SK-MEL-5 (cell line): ENCODE measurements at regions not wholly inside any gene's neighbourhood (a gene's known extent, or its start where the extent isn't known, plus 50 kb on each side); places are given as distances from the start of the nearest gene placed in this dataset.
A peak's percentile ranks its signal among the peaks of the same experiment; 100 is the strongest.

Experiments used
- DNase-seq: peaks from one replicate; pipeline ENCODE4 v3.0.0-alpha.2; 2016; ENCODE audit warnings: low read depth, low spot score
- in situ Hi-C: cut with HindIII; loops from 2 replicates; pipeline ENCODE4 v1.10.0; 2016; ENCODE audit warnings: low sequenced_read_pairs, high pct_unique_total_duplicates, low pct_unique_long_range_greater_than_20kb

DNA sequence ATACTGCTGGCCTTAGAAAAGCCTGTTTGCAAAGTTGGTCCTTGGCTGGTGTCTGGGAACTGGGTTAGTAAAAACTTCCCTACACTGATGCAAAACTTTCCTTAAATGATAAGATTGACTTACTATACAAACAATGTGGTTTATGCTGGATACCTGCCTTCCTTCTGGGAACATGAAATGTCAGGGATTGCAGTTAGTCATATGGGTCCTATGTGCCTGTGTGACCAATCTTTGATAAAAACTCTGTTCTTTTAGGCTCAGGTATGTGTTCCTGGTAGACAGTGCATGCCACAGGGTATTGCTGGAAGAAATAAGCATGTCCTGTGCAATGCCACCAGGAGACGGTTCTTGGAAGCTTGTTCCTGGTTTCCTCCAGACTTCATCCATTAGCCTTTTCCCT is 173.3 kb downstream of the RMI1 start:
- in situ Hi-C loops, result no loop called here
- DNase-seq, result no peak

DNA sequence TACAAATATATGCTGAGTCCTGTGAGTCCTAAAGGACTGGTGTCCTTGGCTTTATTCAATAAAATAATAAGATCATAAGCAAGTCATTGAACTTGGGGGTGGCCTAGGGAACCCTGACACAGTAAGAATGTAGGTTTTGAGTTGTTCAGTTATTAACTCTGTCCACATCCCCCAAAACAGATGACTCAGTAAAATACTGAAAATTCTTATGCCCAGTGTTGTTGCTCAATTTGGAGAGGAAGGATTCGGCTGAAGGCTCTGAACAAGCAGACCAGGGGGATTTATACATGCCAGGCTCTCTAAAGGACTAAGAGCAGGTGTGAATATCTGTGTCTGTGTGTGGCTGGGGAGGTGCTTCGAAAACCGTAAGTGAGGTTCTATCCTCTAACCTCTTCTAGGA is 173.7 kb downstream of the RMI1 start:
- in situ Hi-C loops, result no loop called here
- DNase-seq, result no peak

DNA sequence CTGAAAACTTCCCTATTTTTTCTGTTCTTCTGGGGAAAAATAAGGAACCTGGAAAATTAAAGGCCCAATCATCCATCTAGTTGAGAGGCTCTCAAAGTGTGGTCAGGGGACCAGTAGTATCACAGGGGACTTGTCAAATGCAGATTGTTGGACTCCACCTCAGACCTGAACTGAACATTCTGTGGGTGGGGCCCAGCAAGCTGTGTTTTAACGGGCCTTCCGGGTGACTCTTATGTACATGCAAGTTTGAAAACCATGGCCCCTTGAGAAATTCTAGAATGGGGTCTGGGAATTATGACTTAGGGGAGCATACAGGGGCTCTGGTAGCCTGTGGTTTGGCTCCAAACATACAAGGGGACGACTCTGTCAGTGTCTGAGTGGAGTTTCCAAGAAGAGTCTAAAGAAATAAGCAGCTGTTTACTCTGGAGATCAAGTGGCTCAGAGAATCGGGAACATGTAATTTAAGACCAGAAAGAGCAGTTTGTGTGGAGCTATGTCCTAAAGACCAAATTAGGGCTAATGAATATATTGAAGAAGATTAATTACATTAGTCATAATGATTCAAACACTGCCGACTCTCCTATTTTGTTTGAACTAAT is 177.4 kb downstream of the SLC28A3 start:
- no peak for DNase-seq
- in situ Hi-C loops, result no loop called here

DNA sequence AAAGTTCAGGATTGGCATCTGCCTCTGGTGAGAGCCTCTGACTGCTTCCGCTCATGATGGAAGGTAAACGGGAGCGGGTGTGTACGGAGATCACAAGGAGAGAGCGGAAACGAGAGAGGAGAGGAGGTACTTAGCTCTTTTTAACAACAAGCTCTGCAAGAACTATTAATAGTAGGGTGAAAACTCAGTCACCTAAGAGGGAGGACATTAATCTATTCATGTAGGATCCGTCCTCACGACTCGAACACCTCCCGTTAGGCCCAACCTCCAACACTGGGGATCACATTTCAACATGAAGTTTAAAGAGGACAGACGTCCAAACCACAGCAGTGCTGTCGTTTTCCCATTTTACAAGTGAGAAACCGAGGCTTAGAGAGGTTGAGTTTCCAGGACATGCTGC is 173.7 kb downstream of the SLC28A3 start:
- DNase-seq, result no peak
- in situ Hi-C loops, result no loop called here

DNA sequence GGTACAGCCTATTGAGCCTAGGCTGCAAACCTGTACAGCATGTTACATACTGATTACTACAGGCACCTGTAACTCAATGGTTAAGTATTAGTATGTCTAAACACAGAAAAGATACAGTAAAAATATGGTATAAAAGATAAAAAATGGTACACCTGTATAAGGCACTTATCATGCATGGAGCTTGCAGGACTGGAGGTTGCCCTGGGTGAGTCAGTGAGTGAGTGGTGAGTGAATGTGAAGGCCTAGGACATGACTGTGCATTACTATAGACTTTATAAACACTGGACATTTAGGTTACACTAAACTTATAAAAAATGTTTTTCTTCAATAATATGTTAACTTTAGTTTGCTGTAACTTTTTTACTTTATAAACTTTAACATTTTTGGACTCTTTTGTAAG is 171.3 kb downstream of the SLC28A3 start:
- in situ Hi-C loops, result no loop called here
- DNase-seq, result no peak

DNA sequence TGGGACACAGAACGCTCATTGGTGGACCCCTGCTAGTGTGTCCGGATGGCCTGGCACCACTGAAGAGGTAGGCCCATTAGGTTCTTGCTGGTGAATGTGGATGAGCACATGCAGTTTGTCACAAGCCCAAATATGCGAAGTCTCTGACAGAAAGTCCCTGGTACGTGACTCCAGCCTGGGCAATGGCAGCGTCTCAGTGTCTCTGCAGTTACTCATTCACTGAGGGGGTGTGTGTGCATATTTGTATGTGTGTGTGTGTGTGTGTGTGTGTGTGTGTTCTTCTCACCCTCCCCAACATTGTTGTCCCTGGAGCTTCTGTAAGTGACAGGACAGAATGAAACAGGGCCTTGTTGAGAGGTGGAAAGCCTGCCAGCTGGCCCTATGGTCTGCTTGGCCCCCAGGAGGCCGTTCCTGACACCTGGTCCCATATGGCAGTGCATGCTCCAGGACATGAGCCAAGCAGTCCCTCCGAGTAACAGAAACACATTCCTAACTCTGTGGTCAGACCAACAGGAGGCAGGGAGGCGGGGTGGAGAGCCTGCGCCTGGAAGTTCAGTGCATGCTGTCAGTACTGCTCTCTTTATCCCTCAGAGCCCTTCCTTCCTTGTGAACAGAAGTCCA is 169.9 kb downstream of the SLC28A3 start:
- in situ Hi-C loops, result no loop called here
- DNase-seq, result peak; percentile 8

DNA sequence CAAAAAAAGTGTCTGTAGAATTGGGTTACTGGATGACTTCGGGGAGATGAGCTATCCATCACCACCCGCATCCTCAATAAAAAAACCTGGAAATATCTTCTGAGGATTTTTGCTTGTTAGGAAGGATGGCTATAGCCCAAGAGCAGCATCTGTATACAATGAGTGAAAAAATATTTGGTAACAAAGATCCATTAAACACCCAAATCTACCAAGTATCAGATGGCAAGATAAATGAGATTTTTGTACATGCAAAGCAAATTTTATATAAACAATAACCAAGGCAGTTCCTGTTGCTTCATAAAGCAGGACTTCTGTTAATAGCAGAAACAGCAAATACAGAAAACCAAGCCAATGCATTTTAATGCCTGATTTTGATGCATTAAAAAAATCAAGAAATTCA is 166.6 kb downstream of the SLC28A3 start:
- DNase-seq, result no peak
- in situ Hi-C loops, result no loop called here

DNA sequence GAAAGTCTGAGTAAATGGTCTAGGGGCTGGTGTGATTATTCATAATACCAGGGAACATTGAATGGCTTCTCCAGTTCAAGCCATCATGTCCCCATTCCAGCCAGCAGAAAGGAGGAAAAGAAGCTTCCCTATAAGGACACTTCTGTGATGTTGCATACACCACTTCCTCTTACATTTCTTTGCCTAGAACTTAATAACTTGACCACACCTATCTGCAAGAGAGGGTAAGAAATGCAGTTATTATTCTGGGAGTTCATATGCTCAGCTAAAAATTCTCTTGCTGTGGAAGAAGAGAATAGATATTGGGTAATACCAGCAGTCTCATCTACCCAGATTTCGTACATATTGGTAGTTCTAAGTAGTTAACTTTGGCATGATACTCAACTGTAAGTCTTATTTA is 166.1 kb downstream of the SLC28A3 start:
- in situ Hi-C loops, result no loop called here
- DNase-seq, result no peak

DNA sequence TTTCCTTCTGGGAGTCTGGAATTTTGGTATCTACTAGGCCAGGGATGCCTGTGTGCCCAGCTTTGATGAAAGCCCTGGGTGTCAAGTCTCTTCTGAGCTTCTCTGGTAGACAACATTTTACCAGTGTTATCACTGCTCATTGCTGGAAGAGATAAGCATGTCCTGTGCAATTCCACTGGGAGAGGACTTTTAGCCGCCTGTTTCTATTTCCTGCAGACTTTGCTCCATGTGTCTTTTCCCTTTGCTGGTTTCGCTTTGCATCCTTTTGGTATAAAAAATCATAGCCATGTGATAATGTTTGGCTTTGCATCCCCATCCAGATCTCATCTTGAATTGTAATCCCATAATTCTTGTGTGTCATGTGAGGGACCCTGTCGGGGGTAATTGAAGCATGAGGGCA is 163.2 kb downstream of the SLC28A3 start:
- in situ Hi-C loops, result no loop called here

DNA sequence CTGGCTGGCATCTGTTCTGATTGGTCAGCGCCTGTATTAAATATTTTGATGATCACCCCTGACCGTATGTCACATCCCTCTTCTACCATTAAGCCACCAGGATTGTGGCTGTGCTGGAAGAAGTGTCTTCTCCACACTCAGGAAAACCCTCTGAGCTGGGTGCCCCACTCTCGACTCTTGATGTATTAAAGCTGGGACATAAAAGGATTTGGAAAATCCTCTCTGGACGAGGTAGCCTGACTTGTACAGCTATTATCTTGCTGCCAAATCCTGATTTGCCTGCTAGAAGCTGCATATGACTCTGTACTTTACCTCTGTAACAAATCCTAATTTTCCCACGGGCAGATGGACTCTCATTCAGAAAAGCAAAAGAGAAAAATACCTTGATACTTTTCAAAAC is 161.0 kb downstream of the SLC28A3 start:
- DNase-seq, result no peak
- in situ Hi-C loops, result no loop called here

More for the DNA sequence above, 163.2 kb downstream of the SLC28A3 start:
- no peak for DNase-seq

DNA sequence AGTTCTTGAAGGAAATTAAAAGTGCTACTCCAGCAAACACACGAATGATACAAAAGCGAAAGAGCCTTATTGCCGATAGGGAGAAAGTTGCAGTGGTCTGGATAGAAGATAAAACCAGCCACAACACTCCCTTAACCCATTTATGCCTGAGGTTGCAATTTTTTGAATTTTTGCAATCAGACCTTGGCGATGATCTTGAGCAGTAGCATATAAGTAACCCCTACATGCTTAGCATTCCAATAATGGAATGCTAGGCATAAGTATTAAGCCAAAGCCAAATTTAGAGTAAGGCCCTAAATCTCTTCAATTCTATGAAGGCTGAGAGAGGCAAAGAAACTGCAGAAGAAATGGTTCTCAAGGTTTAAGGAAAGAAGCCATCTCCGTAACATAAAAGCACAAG is 153.5 kb downstream of the SLC28A3 start:
- in situ Hi-C loops, result no loop called here
- no peak for DNase-seq

DNA sequence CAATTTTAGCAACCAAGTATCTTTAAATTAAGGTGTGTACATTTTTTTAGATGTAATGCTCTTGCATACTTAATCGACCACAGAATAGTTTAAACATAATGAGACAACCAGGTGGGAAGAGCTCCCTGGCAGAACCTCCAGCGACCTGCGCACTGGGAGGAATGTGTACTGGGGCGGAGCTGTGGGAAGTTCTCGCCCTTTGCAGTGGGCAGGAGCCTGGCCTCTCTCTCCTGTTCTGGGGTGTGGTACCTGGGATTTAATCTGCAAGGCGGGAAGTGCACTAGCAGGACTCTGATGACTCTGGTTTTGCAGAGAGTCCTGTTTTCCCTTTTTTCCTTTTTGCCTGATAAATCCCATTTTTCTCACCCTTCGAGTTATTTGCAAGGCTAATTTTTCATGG is 150.7 kb downstream of the SLC28A3 start:
- no peak for DNase-seq
- in situ Hi-C loops, result no loop called here

DNA sequence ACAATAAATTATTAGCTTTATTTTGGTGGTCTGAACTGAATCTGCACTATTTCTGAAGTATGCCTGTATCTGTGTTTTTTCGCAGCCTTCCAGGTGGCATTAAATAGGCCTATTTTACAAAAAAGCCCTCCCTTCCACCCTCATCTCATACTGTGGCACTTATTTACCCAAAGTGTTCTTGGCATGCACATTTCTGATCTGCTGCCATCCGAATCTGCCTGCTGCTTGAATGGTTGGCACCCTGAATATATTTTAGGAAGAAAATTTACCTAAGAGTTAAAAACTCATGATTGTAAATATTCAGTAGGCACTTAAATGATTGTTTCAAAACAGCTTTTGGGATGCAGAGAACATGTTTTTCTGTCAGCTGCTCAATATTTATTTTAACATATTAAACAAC is 150.1 kb downstream of the SLC28A3 start:
- no peak for DNase-seq
- in situ Hi-C loops, result no loop called here

DNA sequence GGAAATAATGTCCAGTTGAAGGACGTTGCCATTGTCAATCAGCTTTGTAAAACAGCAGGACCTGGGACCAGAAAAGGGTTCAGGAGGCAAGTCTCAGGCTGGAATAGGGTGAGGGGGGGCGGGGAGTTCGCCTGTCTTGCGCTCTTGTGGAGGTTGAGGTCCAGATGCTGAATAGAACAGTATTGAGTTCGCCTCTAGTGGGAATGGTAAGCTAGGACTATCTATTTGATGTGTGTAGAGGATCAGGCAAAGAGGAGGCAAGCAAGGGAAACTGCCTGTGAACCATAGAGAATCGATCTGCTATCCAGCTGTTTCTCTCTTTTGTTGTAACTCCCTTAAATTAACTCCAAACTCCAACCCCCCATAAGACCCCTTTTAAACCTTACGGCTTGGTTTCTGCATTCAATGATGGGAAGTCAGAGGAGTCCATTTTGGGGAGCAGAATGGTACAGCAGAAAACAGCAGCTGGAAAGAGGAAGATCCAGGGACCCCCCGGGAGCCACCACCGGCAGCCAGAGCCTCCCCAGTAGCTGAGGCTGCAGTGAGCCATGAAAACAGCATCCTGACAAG is 133.7 kb downstream of the SLC28A3 start:
- in situ Hi-C loops, result no loop called here

DNA sequence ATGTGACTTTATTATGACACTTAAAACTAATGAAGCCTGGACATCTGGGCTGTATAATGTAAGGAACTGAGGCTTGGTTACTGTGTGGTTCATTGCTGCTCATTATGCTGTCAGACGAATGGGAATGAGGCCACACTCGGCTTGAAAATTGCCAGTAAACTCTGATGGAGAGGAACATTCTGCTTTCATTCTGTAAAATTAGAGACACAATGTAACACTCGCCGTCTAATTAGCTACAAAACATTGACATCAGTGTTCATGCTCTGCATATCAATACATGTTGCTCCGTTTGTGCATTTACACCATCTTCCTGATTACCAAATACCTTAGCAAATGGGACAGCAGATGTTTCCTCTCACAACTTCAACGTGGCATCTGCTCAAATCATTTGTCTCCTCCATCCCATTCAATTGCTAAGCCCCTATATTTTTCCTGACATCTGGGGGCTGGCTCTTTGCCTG is 133.0 kb downstream of the SLC28A3 start:
- no peak for DNase-seq
- in situ Hi-C loops, result no loop called here

More for the DNA sequence above, 133.7 kb downstream of the SLC28A3 start:
- no peak for DNase-seq

DNA sequence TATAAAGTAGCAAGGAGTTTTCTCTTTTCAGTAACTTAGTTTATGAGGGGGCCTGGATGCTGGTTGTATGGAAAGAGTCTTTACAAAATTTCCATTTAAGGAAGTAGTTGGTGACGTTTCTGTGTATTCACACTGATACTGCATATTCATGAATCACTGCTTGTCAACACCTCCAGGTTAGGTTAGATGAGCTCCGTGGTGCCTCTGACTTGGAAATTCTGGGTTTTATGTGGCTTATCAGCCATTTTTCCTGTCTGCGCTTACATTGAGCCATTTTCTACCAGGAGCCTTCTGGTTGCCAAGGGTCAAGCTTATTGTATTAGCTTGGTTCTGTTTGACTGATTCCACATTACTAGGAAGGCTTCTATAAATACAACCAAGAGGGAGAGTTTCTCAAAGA is 128.3 kb downstream of the SLC28A3 start:
- in situ Hi-C loops, result no loop called here

DNA sequence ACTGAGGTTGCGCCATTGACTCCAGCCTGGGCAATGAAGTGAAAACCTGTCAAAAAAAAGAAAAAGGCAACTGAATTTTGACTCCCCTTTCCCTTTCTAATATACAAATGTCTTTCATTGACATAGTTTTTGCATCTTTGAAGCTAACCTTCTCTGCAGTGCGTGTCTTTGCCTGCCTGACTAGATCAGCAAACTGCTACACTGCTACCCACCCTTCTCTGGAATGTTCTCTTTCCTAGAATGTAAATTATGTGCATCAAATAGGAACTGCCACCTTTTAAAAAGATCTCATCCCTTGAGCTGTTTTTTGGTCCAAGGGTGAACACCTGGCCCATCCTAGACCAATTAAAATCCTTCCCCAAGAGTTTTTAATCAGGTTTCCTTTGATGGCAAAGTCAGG is 127.6 kb downstream of the SLC28A3 start:
- DNase-seq, result no peak
- in situ Hi-C loops, result no loop called here

More for the DNA sequence above, 128.3 kb downstream of the SLC28A3 start:
- DNase-seq, result no peak

DNA sequence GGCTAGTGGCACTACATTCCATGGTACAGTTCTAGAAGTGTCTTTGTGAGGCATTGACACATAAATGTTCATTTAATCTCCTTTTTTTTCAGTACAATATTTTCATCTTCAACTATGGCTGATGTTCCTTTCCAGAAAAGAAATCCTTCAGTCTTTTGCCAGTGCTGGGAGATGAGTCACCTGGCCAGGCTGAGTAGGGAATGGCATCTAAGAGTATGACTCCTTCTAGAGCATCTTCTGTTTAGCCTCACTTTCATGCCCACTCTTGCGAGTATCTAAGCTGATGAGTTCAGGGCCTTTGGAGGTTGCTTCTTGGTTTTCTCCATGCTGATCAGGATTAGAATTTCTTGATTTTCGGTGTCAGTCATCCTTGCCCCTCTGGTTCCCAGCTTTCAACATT is 124.4 kb downstream of the SLC28A3 start:
- in situ Hi-C loops, result no loop called here
- no peak for DNase-seq

DNA sequence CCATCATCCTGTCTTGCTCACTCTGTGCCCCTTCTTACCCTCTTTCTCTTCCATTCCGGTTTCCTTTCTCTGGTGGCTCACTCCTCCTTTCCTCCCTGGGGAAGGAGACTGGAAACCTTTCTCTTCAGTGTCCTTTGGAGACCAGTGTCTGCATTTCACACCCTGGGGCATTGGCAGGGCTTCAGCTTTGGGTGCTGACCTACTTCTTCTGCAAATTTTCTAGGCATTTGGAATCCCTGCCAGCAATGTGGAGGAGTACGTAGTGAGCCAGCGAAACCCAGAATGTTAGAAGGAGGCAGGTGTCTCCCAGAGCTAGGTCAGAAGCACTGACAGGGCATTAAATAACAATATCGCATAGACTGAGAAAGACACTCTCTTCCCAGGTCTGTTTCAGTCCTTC is 122.2 kb downstream of the SLC28A3 start:
- in situ Hi-C loops, result no loop called here
- DNase-seq, result no peak
